ENCODE measurements at regions not wholly inside any gene's neighbourhood (a gene's known extent, or its start where the extent isn't known, plus 50 kb on each side); places are given as distances from the start of the nearest gene placed in this dataset.

DNA sequence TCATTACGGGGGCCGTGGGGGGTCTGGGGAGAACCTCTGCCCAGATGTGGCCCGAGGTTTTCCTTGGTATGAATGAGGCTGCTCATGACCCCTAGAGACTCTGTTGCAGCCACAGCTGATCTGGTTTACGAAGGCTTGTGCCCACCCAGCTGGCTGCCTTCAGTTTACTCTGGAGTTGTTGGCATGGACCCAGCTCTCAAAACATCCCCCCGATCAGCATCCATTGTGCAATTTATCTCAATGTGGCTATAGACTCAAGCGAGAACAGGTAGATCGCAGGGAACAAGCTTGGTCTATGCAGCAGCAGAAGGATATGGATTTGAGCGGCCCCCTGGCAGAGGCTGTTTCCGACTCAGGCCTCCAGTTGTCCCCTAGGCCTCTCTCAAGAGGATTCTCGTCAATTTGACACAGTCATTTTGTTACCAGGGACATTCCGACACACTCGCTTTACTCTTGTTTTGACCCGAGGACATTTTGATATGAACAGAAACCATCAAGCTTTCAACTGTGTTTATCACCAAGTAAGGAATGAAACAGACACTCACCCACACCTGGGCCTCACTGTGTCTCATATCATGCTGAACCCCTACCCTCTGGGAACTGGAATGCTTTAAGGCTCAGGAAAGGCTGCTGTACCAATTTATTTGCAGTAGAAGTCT, 161.5 kb downstream of the KATNAL1 start:
- peaks cover 4 to 11% (median 8%) of the 10 kb centered on the region in 3 donors for H3K9me3 Mint-ChIP-seq
- peak overlapping the region; percentile 96 to 97 for H3K27ac Mint-ChIP-seq
- Histone ChIP-seq H3K27ac (ENCODE audit: low read length) (peak overlapping the region; percentile 89), H3K36me3 (ENCODE audit: control insufficient read depth in 2 of 2, extremely low read depth in 1 of 2, insufficient read depth in 1 of 2, low read length in 1 of 2) (no peaks in the 10 kb centered on the region), H3K9me3 (no peaks in the 10 kb centered on the region), H3K4me3 (ENCODE audit: control insufficient read depth in 1 of 2, extremely low read depth in 1 of 2, low read length in 1 of 2) (no peak overlapping the region), H3K27me3 (replicated peaks in 1 of 2; ENCODE audit: control insufficient read depth in 2 of 2, extremely low read depth in 1 of 2, insufficient read depth in 2 of 2, low read length in 1 of 2) (no peaks in the 10 kb centered on the region), H3K4me1 (ENCODE audit: control insufficient read depth in 1 of 2, extremely low read depth in 1 of 2, insufficient read depth in 2 of 2, low read length in 2 of 2) (peaks cover 44 to 91% of the 10 kb centered on the region in 2 experiments)
- peak overlapping the region in 2 of 3 donors; percentile 19 to 67 for H3K4me3 Mint-ChIP-seq
- WGBS (ENCODE audit: insufficient coverage), result 64% methylated on average over 13 of the region's 13 CpGs
- POLR2A ChIA-PET, result interaction anchor here (0.6 to 0.7 kb wide), 2 partner anchors 318 to 1015 kb away, joined by 3 read pairs; no protein-coding TSS in a partner anchor
- CTCF ChIA-PET, result interaction anchor here (0.6 to 3.5 kb wide), 5 partner anchors 12 to 438 kb away, joined by 3 to 20 read pairs (median 6); no protein-coding TSS in a partner anchor
- ATAC-seq (replicated peaks in 1 of 4), result no peak
- H3K36me3 Mint-ChIP-seq, result peaks cover 3% of the 10 kb centered on the region
- DNase-seq, result no peak
- H3K4me1 Mint-ChIP-seq, result peaks cover 89 to 96% (median 90%) of the 10 kb centered on the region in 3 donors
- no peaks in the 10 kb centered on the region for H3K27me3 Mint-ChIP-seq

DNA sequence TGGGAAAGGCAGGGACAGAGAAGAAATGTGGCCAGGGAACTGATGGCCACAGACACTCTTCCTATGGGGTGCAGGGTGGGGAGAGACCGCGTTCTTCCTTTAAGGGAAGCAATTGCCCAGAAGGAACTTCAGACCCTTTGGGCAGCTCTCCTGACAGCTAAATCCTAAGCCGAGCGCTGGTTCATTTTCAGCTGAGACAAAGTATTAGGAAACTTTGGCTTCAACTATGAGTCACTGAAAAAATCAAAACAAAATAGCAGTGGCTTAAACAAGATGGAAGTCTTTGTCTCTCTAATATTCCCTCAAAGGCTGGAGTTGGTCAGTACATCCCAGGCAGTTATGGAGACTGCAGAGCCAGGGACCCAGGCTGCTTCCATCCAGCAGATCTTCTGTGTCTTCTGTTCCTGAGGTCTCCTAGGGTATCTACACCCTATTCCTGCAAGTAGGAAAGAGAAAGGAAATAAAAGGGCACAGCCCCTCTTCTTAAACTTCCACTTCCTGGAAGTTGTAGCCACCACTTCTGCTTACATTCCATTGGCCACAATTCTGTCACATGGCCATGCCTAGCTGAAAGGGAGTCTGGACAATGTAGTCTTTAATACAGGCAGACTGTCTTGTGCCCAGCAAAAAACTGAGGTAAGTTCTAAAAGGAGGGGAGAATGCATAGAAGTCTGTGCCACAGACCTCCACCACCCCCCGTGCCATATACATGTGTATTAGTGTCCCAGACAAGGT, 163.5 kb downstream of the KATNAL1 start:
- no peak overlapping the region for H3K4me3 ChIP-seq (ENCODE audit: control insufficient read depth in 1 of 2, extremely low read depth in 1 of 2, low read length in 1 of 2)
- no peaks in the 10 kb centered on the region for H3K27me3 ChIP-seq (replicated peaks in 1 of 2; ENCODE audit: control insufficient read depth in 2 of 2, extremely low read depth in 1 of 2, insufficient read depth in 2 of 2, low read length in 1 of 2)
- H3K36me3 ChIP-seq (ENCODE audit: control insufficient read depth in 2 of 2, extremely low read depth in 1 of 2, insufficient read depth in 1 of 2, low read length in 1 of 2), result no peaks in the 10 kb centered on the region
- Mint-ChIP-seq H3K27ac (peak overlapping the region; percentile 70 to 90), H3K27me3 (no peaks in the 10 kb centered on the region), H3K9me3 (peaks cover 4 to 11% (median 8%) of the 10 kb centered on the region in 3 donors), H3K4me3 (peak overlapping the region in 1 of 3 donors; percentile 47), H3K4me1 (peaks cover 69 to 85% (median 70%) of the 10 kb centered on the region in 3 donors), H3K36me3 (peaks cover 3% of the 10 kb centered on the region)
- ChIA-PET CTCF (interaction anchor here (2.5 to 3.5 kb wide), 3 partner anchors 11 to 14 kb away, joined by 6 to 20 read pairs (median 13); no protein-coding TSS in a partner anchor), POLR2A (no interaction called here)
- H3K9me3 ChIP-seq, result no peaks in the 10 kb centered on the region
- DNase-seq, result no peak
- H3K4me1 ChIP-seq (ENCODE audit: control insufficient read depth in 1 of 2, extremely low read depth in 1 of 2, insufficient read depth in 2 of 2, low read length in 2 of 2), result peaks cover 27 to 77% of the 10 kb centered on the region in 2 experiments
- ATAC-seq (replicated peaks in 1 of 4), result no peak
- H3K27ac ChIP-seq (ENCODE audit: low read length), result no peak overlapping the region
- WGBS (ENCODE audit: insufficient coverage), result 96% methylated on average over 5 of the region's 5 CpGs

GRCh38 chr13:30142486-30143211, 164.7 kb downstream of the KATNAL1 start:
- Mint-ChIP-seq H3K27ac (peak overlapping the region; percentile 90 to 94), H3K4me3 (peak overlapping the region in 1 of 3 donors; percentile 51), H3K4me1 (peaks cover 57 to 73% (median 58%) of the 10 kb centered on the region in 3 donors), H3K27me3 (no peaks in the 10 kb centered on the region), H3K36me3 (peaks cover 3% of the 10 kb centered on the region), H3K9me3 (peaks cover 4 to 11% (median 8%) of the 10 kb centered on the region in 3 donors)
- DNase-seq (peak in 3 of 35 experiments; percentile 19 to 40 (median 30)), ATAC-seq (replicated peaks in 1 of 4) (peak; percentile 59 to 73 (median 62))
- 40% methylated on average over 5 of the region's 13 CpGs for WGBS (ENCODE audit: insufficient coverage)
- ChIA-PET CTCF (interaction anchor here (0.6 to 2.5 kb wide), 7 partner anchors 9 to 544 kb away, joined by 3 to 7 read pairs (median 4); no protein-coding TSS in a partner anchor), POLR2A (no interaction called here)
- H3K9me3 ChIP-seq, result no peaks in the 10 kb centered on the region
- H3K27me3 ChIP-seq (replicated peaks in 1 of 2; ENCODE audit: control insufficient read depth in 2 of 2, extremely low read depth in 1 of 2, insufficient read depth in 2 of 2, low read length in 1 of 2), result no peaks in the 10 kb centered on the region
- H3K27ac ChIP-seq (ENCODE audit: low read length), result peak overlapping the region; percentile 60
- H3K4me3 ChIP-seq (ENCODE audit: control insufficient read depth in 1 of 2, extremely low read depth in 1 of 2, low read length in 1 of 2), result no peak overlapping the region
- peaks cover 15 to 65% of the 10 kb centered on the region in 2 experiments for H3K4me1 ChIP-seq (ENCODE audit: control insufficient read depth in 1 of 2, extremely low read depth in 1 of 2, insufficient read depth in 2 of 2, low read length in 2 of 2)
- H3K36me3 ChIP-seq (ENCODE audit: control insufficient read depth in 2 of 2, extremely low read depth in 1 of 2, insufficient read depth in 1 of 2, low read length in 1 of 2), result no peaks in the 10 kb centered on the region

DNA sequence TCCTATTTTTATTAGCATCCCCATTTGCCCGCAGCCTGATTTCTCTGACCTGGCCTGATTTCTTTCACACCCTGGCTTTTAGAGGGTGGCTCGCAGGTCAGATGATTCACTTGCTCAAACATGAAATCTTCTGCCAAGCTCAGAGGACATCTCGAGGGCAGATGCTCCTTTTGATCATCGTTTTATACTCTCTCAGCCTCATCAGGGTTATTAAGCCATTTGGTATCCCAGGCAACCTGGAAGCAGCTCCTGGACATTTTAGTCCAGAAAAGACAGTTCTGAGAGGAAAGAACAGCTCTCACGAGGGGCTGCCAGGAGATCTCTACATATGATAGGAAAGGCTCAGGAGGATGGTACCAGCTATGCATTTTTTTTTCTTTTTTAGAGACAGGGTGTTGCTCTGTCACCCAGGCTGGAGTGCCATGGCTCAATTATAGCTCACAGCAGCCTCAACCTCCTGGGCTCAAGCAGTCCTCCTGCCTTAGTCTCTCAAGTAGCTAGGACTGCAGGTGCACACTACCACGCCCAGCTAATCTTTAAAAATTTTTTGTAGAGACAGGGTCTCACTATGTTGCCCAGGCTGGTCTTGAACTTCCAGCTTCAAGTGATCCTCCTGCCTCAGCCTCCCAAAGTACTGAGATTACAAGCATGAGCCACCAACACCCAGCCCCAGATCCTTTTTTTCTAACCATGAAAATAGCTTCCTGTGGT, 165.4 kb downstream of the KATNAL1 start:
- 76% methylated on average over 3 of the region's 6 CpGs for WGBS (ENCODE audit: insufficient coverage)
- Histone ChIP-seq H3K4me1 (ENCODE audit: control insufficient read depth in 1 of 2, extremely low read depth in 1 of 2, insufficient read depth in 2 of 2, low read length in 2 of 2) (peaks cover 8 to 58% of the 10 kb centered on the region in 2 experiments), H3K27ac (ENCODE audit: low read length) (peak overlapping the region; percentile 60), H3K27me3 (replicated peaks in 1 of 2; ENCODE audit: control insufficient read depth in 2 of 2, extremely low read depth in 1 of 2, insufficient read depth in 2 of 2, low read length in 1 of 2) (no peaks in the 10 kb centered on the region), H3K4me3 (ENCODE audit: control insufficient read depth in 1 of 2, extremely low read depth in 1 of 2, low read length in 1 of 2) (no peak overlapping the region), H3K36me3 (ENCODE audit: control insufficient read depth in 2 of 2, extremely low read depth in 1 of 2, insufficient read depth in 1 of 2, low read length in 1 of 2) (no peaks in the 10 kb centered on the region), H3K9me3 (no peaks in the 10 kb centered on the region)
- ChIA-PET POLR2A (no interaction called here), CTCF (interaction anchor here (0.6 to 2.5 kb wide), 7 partner anchors 9 to 543 kb away, joined by 3 to 7 read pairs (median 4); no protein-coding TSS in a partner anchor)
- H3K27me3 Mint-ChIP-seq, result no peaks in the 10 kb centered on the region
- peak overlapping the region in 1 of 3 donors; percentile 51 for H3K4me3 Mint-ChIP-seq
- peaks cover 50 to 66% (median 51%) of the 10 kb centered on the region in 3 donors for H3K4me1 Mint-ChIP-seq
- peaks cover 3% of the 10 kb centered on the region for H3K36me3 Mint-ChIP-seq
- H3K9me3 Mint-ChIP-seq, result peaks cover 4 to 11% (median 8%) of the 10 kb centered on the region in 3 donors
- peak overlapping the region; percentile 90 to 94 for H3K27ac Mint-ChIP-seq
- ATAC-seq (replicated peaks in 1 of 4) (no peak), DNase-seq (no peak)

GRCh38 chr13:30140973-30141372, 166.4 kb downstream of the KATNAL1 start:
- ChIA-PET POLR2A (no interaction called here), CTCF (no interaction called here)
- no peaks in the 10 kb centered on the region for H3K36me3 ChIP-seq (ENCODE audit: control insufficient read depth in 2 of 2, extremely low read depth in 1 of 2, insufficient read depth in 1 of 2, low read length in 1 of 2)
- Mint-ChIP-seq H3K4me3 (no peak overlapping the region), H3K27ac (peak overlapping the region in 1 of 2 donors; percentile 94), H3K27me3 (no peaks in the 10 kb centered on the region), H3K36me3 (peaks cover 3% of the 10 kb centered on the region), H3K4me1 (peaks cover 41 to 57% (median 42%) of the 10 kb centered on the region in 3 donors), H3K9me3 (peaks cover 4 to 11% (median 8%) of the 10 kb centered on the region in 3 donors)
- H3K9me3 ChIP-seq, result no peaks in the 10 kb centered on the region
- DNase-seq (no peak), ATAC-seq (replicated peaks in 1 of 4) (no peak)
- 93% methylated on average over 8 of the region's 12 CpGs for WGBS (ENCODE audit: insufficient coverage)
- H3K4me1 ChIP-seq (ENCODE audit: control insufficient read depth in 1 of 2, extremely low read depth in 1 of 2, insufficient read depth in 2 of 2, low read length in 2 of 2), result peaks cover 4 to 48% of the 10 kb centered on the region in 2 experiments
- no peak overlapping the region for H3K4me3 ChIP-seq (ENCODE audit: control insufficient read depth in 1 of 2, extremely low read depth in 1 of 2, low read length in 1 of 2)
- no peak overlapping the region for H3K27ac ChIP-seq (ENCODE audit: low read length)
- H3K27me3 ChIP-seq (replicated peaks in 1 of 2; ENCODE audit: control insufficient read depth in 2 of 2, extremely low read depth in 1 of 2, insufficient read depth in 2 of 2, low read length in 1 of 2), result no peaks in the 10 kb centered on the region

All from T-cell (primary cell).